Small intestine (tissue), 7 donors: ENCODE measurements at regions not wholly inside any gene's neighbourhood (a gene's known extent, or its start where the extent isn't known, plus 50 kb on each side); places are given as distances from the start of the nearest gene placed in this dataset.

Source experiments
- DNase-seq, 2 donors: peaks; one replicate each; pipeline versions ENCODE4 v3.0.0 to v3.0.0-alpha.2; 2013
- FAIRE-seq: peaks from 2 replicates; lab custom pipeline; 2012; peaks lifted over from hg19 to GRCh38; lab: Jason Lieb, UNC
- H3K27ac ChIP-seq, 3 donors: one replicate each; pipeline ENCODE4 v1.5.1; 2013; ENCODE audit warnings: low read length in 2 of 3, mild to moderate bottlenecking in 2 of 3, control low read depth in 1 of 3, inconsistent platforms in 1 of 3, low read depth in 1 of 3, moderate library complexity in 1 of 3
- H3K27me3 ChIP-seq, 3 donors: one replicate each; pipeline ENCODE4 v1.6.1; 2013; ENCODE audit warnings: low read length in 3 of 3, inconsistent platforms in 1 of 3; ENCODE audit not compliant: control insufficient read depth in 3 of 3, insufficient read depth in 3 of 3
- H3K36me3 ChIP-seq, 3 donors: one replicate each; pipeline ENCODE4 v1.6.1; 2013; ENCODE audit warnings: low read length in 3 of 3, inconsistent platforms in 1 of 3, low read depth in 1 of 3, mild to moderate bottlenecking in 1 of 3, moderate library complexity in 1 of 3; ENCODE audit not compliant: control insufficient read depth in 3 of 3, insufficient read depth in 2 of 3
- H3K4me1 ChIP-seq, 3 donors: one replicate each; pipeline ENCODE4 v1.6.1; 2013; ENCODE audit warnings: low read length in 2 of 3, inconsistent platforms in 1 of 3, low read depth in 1 of 3, mild to moderate bottlenecking in 1 of 3, moderate library complexity in 1 of 3; ENCODE audit not compliant: control insufficient read depth in 3 of 3, insufficient read depth in 2 of 3
- H3K4me3 ChIP-seq, 3 donors: one replicate each; pipeline ENCODE4 v1.5.1; 2013; ENCODE audit warnings: low read length in 3 of 3, control low read depth in 1 of 3, inconsistent platforms in 1 of 3, low read depth in 1 of 3, mild to moderate bottlenecking in 1 of 3, moderate library complexity in 1 of 3
- H3K9me3 ChIP-seq, 2 donors: one replicate each; pipeline ENCODE4 v1.6.1; 2013; ENCODE audit warnings: low read depth in 1 of 2, low read length in 1 of 2; ENCODE audit not compliant: control insufficient read depth in 2 of 2, insufficient read depth in 1 of 2
- WGBS, 3 donors: extraction: QIAGEN DNeasy Blood & Tissue Kit; methylation state at CpG; one replicate each; pipeline ENCODE4 v1.1.7; 2013; 5-methylcytosine and 5-hydroxymethylcytosine counted together
- donor health status: healthy with polysubstance abuse.
- donor health status: control.
- donor health status: control.
- donor health status: Bipolar disorder and iron deficiency.
- donor health status: healthy.

GRCh38 chr3:181948286-181948685 lies 236.6 kb downstream of the SOX2 start:
- Histone ChIP-seq H3K36me3 (no peaks in the 10 kb centered on the region), H3K4me1 (no peaks in the 10 kb centered on the region), H3K4me3 (no peak overlapping the region), H3K27me3 (no peaks in the 10 kb centered on the region), H3K9me3 (peaks cover 0 to 4% of the 10 kb centered on the region in 2 donors), H3K27ac (no peak overlapping the region)
- DNase-seq: peak in 1 of 2 donors; percentile 23
- FAIRE-seq: no peak
- 74 to 87% (median 75%) methylated on average over 2 of the region's 2 CpGs for WGBS, 3 donors

- WGBS, 3 donors: 81 to 91% (median 89%) methylated on average over 5 of the region's 5 CpGs
Measured at GRCh38 chr3:181952221-181952620, 240.5 kb downstream of the SOX2 start.

GRCh38 chr3:181952929-181953328 lies 241.2 kb downstream of the SOX2 start:
- Histone ChIP-seq H3K27ac (no peak overlapping the region), H3K4me1 (no peaks in the 10 kb centered on the region), H3K36me3 (no peaks in the 10 kb centered on the region), H3K9me3 (no peaks in the 10 kb centered on the region), H3K27me3 (no peaks in the 10 kb centered on the region), H3K4me3 (no peak overlapping the region)
- DNase-seq (no peak), FAIRE-seq (no peak)
- WGBS, 3 donors: 77 to 98% (median 85%) methylated on average over 4 of the region's 4 CpGs

More at GRCh38 chr3:181952221-181952620, 240.5 kb downstream of the SOX2 start:
- H3K4me3 ChIP-seq: no peak overlapping the region
- H3K36me3 ChIP-seq: no peaks in the 10 kb centered on the region
- H3K27ac ChIP-seq: no peak overlapping the region
- H3K4me1 ChIP-seq: no peaks in the 10 kb centered on the region
- no peaks in the 10 kb centered on the region for H3K9me3 ChIP-seq
- no peaks in the 10 kb centered on the region for H3K27me3 ChIP-seq
- DNase-seq (no peak), FAIRE-seq (no peak)

- Histone ChIP-seq H3K4me1 (no peaks in the 10 kb centered on the region), H3K27me3 (no peaks in the 10 kb centered on the region), H3K36me3 (no peaks in the 10 kb centered on the region), H3K27ac (no peak overlapping the region), H3K9me3 (no peaks in the 10 kb centered on the region), H3K4me3 (no peak overlapping the region)
- FAIRE-seq (no peak), DNase-seq (no peak)
- 83 to 86% (median 84%) methylated on average over 2 of the region's 2 CpGs for WGBS, 3 donors
Measured at GRCh38 chr3:181955566-181955965, 243.8 kb downstream of the SOX2 start.

- H3K36me3 ChIP-seq: no peaks in the 10 kb centered on the region
- no peaks in the 10 kb centered on the region for H3K4me1 ChIP-seq
- H3K27me3 ChIP-seq: no peaks in the 10 kb centered on the region
- 81 to 90% (median 88%) methylated on average over 5 of the region's 5 CpGs for WGBS, 3 donors
- no peak overlapping the region for H3K4me3 ChIP-seq
- peak overlapping the region in 1 of 3 donors; percentile 13 for H3K27ac ChIP-seq
- no peak for FAIRE-seq
- no peak for DNase-seq
- H3K9me3 ChIP-seq: no peaks in the 10 kb centered on the region
Measured at GRCh38 chr3:181956122-181956521, 244.4 kb downstream of the SOX2 start.

GRCh38 chr3:181966393-181966792 lies 254.7 kb downstream of the SOX2 start:
- FAIRE-seq: no peak
- Histone ChIP-seq H3K27ac (no peak overlapping the region), H3K4me3 (no peak overlapping the region), H3K36me3 (no peaks in the 10 kb centered on the region), H3K9me3 (no peaks in the 10 kb centered on the region), H3K4me1 (no peaks in the 10 kb centered on the region), H3K27me3 (no peaks in the 10 kb centered on the region)
- no peak for DNase-seq
- 58 to 70% (median 67%) methylated on average over 4 of the region's 4 CpGs for WGBS, 3 donors

GRCh38 chr3:181969925-181970324 lies 258.2 kb downstream of the SOX2 start:
- 87 to 90% (median 87%) methylated on average over 3 of the region's 3 CpGs for WGBS, 3 donors
- Histone ChIP-seq H3K4me1 (no peaks in the 10 kb centered on the region), H3K36me3 (no peaks in the 10 kb centered on the region), H3K27me3 (no peaks in the 10 kb centered on the region), H3K9me3 (no peaks in the 10 kb centered on the region), H3K4me3 (no peak overlapping the region), H3K27ac (no peak overlapping the region)
- DNase-seq (no peak), FAIRE-seq (no peak)

GRCh38 chr3:181971424-181971823 lies 259.7 kb downstream of the SOX2 start:
- no peak for FAIRE-seq
- H3K9me3 ChIP-seq: no peaks in the 10 kb centered on the region
- H3K4me1 ChIP-seq: no peaks in the 10 kb centered on the region
- no peaks in the 10 kb centered on the region for H3K27me3 ChIP-seq
- DNase-seq: no peak
- no peak overlapping the region for H3K4me3 ChIP-seq
- H3K27ac ChIP-seq: no peak overlapping the region
- H3K36me3 ChIP-seq: no peaks in the 10 kb centered on the region
- WGBS, 3 donors: 54 to 69% (median 57%) methylated on average over 2 of the region's 2 CpGs

- FAIRE-seq (no peak), DNase-seq (no peak)
- H3K36me3 ChIP-seq: no peaks in the 10 kb centered on the region
- WGBS, 3 donors: 91 to 94% (median 93%) methylated on average over 2 of the region's 2 CpGs
- no peaks in the 10 kb centered on the region for H3K9me3 ChIP-seq
- H3K27me3 ChIP-seq: no peaks in the 10 kb centered on the region
- H3K4me3 ChIP-seq: no peak overlapping the region
- H3K27ac ChIP-seq: no peak overlapping the region
- H3K4me1 ChIP-seq: no peaks in the 10 kb centered on the region
Measured at GRCh38 chr3:181974198-181974597, 262.5 kb downstream of the SOX2 start.
